Endothelial cell of umbilical vein (primary cell): ENCODE measurements at regions not wholly inside any gene's neighbourhood (a gene's known extent, or its start where the extent isn't known, plus 50 kb on each side); places are given as distances from the start of the nearest gene placed in this dataset.

Experiments used
- BruUV-seq: library from RNA; stranded (reverse); fragments of 400-500 nt; replicated peaks from 2 replicates; lab custom pipeline; 2021; lab: Mats Ljungman, UMichigan
- CTCF ChIA-PET: fragments of 300-600, 350-600 bp; sonication (Branson Sonifier 250); formaldehyde crosslinking; loops from one replicate; lab custom pipeline; 2021; ENCODE audit warnings: antibody characterized with exemption, inconsistent platforms; lab: Charles Lee
- POLR2A ChIA-PET: fragments of 300-600, 350-600 bp; sonication (Branson Sonifier 250); formaldehyde crosslinking; loops from one replicate; lab custom pipeline; 2021; ENCODE audit warnings: antibody characterized with exemption, inconsistent platforms; lab: Charles Lee
- DNase-seq: peaks from one replicate; pipeline ENCODE4 v3.0.0-alpha.2; 2011; ENCODE audit warnings: low read depth, low spot score
- FAIRE-seq: peaks from 2 replicates; lab custom pipeline; 2011; peaks lifted over from hg19 to GRCh38; lab: Jason Lieb, UNC
- H2AFZ ChIP-seq: 2 replicates; pipeline ENCODE4 v1.6.0; 2012; ENCODE audit warnings: low read depth, low read length, control low read depth, inconsistent platforms
- H3K27ac ChIP-seq: 2 replicates; pipeline ENCODE4 v1.5.1; 2011; ENCODE audit warnings: low read depth, mild to moderate bottlenecking, control low read depth, low read length, moderate library complexity; ENCODE audit not compliant: insufficient read depth
- H3K27me3 ChIP-seq, 2 experiments: 2 replicates each; pipeline versions ENCODE4 v1.6.0 to v1.6.1; 2011; ENCODE audit warnings: low read length in 2 of 2, mixed read lengths in 1 of 2; ENCODE audit not compliant: control insufficient read depth in 2 of 2, insufficient read depth in 2 of 2
- H3K36me3 ChIP-seq, 2 experiments: 2 replicates in 1 of 2; 3 replicates in 1 of 2; pipeline ENCODE4 v1.5.1; 2011; ENCODE audit warnings: low read length in 2 of 2, mild to moderate bottlenecking in 1 of 2, moderate library complexity in 1 of 2; ENCODE audit not compliant: control insufficient read depth in 2 of 2, insufficient read depth in 2 of 2; ENCODE audit errors: extremely low read depth in 1 of 2
- H3K4me1 ChIP-seq: 3 replicates; pipeline ENCODE4 v1.5.1; 2011; ENCODE audit warnings: mild to moderate bottlenecking, low read length; ENCODE audit not compliant: control insufficient read depth, insufficient read depth; ENCODE audit errors: extremely low read depth
- H3K4me2 ChIP-seq: 2 replicates; pipeline ENCODE4 v1.6.1; 2011; ENCODE audit warnings: low read length, control low read depth, mixed read lengths; ENCODE audit not compliant: insufficient read depth
- H3K4me3 ChIP-seq, 3 experiments: fragments of 200-600 bp in 1 of 3; sonication (generic), shearing (Covaris generic) in 1 of 3; replicated peaks in 1 of 3; 2 replicates each; pipeline ENCODE4 v1.5.1; 2011 to 2016; ENCODE audit warnings: control low read depth in 3 of 3, low read length in 3 of 3, mild to moderate bottlenecking in 2 of 3, inconsistent platforms in 1 of 3, low read depth in 1 of 3, moderate library complexity in 1 of 3; ENCODE audit not compliant: insufficient read depth in 1 of 3
- H3K79me2 ChIP-seq: 2 replicates; pipeline ENCODE4 v1.6.0; 2012; ENCODE audit warnings: low read length, inconsistent platforms; ENCODE audit not compliant: control insufficient read depth, insufficient read depth
- H3K9ac ChIP-seq: replicated peaks from 2 replicates; pipeline ENCODE3; 2011; ENCODE audit warnings: low read length, control low read depth; ENCODE audit not compliant: insufficient read depth; ENCODE audit errors: extremely low read depth
- H3K9me1 ChIP-seq: replicated peaks from 3 replicates; pipeline ENCODE4 v1.6.0; 2011; ENCODE audit warnings: mild to moderate bottlenecking, low read length; ENCODE audit not compliant: control insufficient read depth, insufficient read depth; ENCODE audit errors: extremely low read depth
- H3K9me3 ChIP-seq: replicated peaks from 2 replicates; pipeline ENCODE4 v1.5.1; 2012; ENCODE audit warnings: low read length, inconsistent platforms; ENCODE audit not compliant: control insufficient read depth, insufficient read depth
- H4K20me1 ChIP-seq: replicated peaks from 2 replicates; pipeline ENCODE3; 2011; ENCODE audit warnings: mild to moderate bottlenecking, low read length; ENCODE audit not compliant: control insufficient read depth, insufficient read depth; ENCODE audit errors: extremely low read depth
- CTCF ChIP-seq, 2 donors: IDR thresholded peaks; 1 replicate in 1 of 2; 2 replicates in 1 of 2; pipeline ENCODE4 v1.5.1; 2011; ENCODE audit warnings: low read length in 2 of 2, mild to moderate bottlenecking in 2 of 2, moderate library complexity in 2 of 2, control low read depth in 1 of 2, inconsistent platforms in 1 of 2, low read depth in 1 of 2; ENCODE audit not compliant: insufficient read depth in 1 of 2; ENCODE audit errors: extremely low read depth in 1 of 2
- EZH2 ChIP-seq: IDR thresholded peaks from 2 replicates; pipeline ENCODE4 v1.6.1; 2012; ENCODE audit warnings: borderline replicate concordance, low read depth, mild to moderate bottlenecking, moderate library complexity, low read length, inconsistent platforms; ENCODE audit not compliant: severe bottlenecking
- FOS ChIP-seq: IDR thresholded peaks from 2 replicates; pipeline ENCODE4 v1.6.1; 2011; ENCODE audit warnings: mild to moderate bottlenecking, low read length, moderate library complexity, borderline replicate concordance; ENCODE audit not compliant: insufficient read depth
- GATA2 ChIP-seq: IDR thresholded peaks from 2 replicates; pipeline ENCODE4 v1.7.0; 2011; ENCODE audit warnings: low read depth, mild to moderate bottlenecking, moderate library complexity, mixed read lengths, low read length; ENCODE audit not compliant: insufficient read length, insufficient read depth
- JUN ChIP-seq: IDR thresholded peaks from 2 replicates; pipeline ENCODE4 v1.6.1; 2011; ENCODE audit warnings: borderline replicate concordance, low read depth; ENCODE audit not compliant: insufficient read length, insufficient read depth
- MAX ChIP-seq: IDR thresholded peaks from 2 replicates; pipeline ENCODE4 v1.6.1; 2011; ENCODE audit not compliant: insufficient read depth, insufficient read length
- MYC ChIP-seq: IDR thresholded peaks from one replicate; pipeline ENCODE4 v1.6.1; 2011; ENCODE audit warnings: mild to moderate bottlenecking, low read depth, low read length
- POLR2A ChIP-seq: IDR thresholded peaks from 2 replicates; pipeline ENCODE4 v1.6.1; 2012; ENCODE audit warnings: low read depth, mild to moderate bottlenecking, control low read depth, low read length
- POLR2AphosphoS5 ChIP-seq: IDR thresholded peaks from 2 replicates; pipeline ENCODE4 v1.6.1; 2012; ENCODE audit warnings: low read depth, mild to moderate bottlenecking, control low read depth, low read length, moderate library complexity; ENCODE audit not compliant: insufficient read depth
- dilution Hi-C: fragments of 300-500 bp; cut with MboI; formaldehyde crosslinking; loops from one replicate; pipeline ENCODE4 v1.15.0; 2019; ENCODE audit warnings: low sequenced_read_pairs; ENCODE audit not compliant: extremely low pct_ligation_motif_present
- intact Hi-C: fragments of 100-400 bp; cut with micrococcal nuclease; formaldehyde crosslinking; loops from one replicate; pipeline ENCODE4 v1.10.0; 2022

GRCh38 chr11:116542406-116542805, 230.4 kb downstream of the BUD13 start:
- Histone ChIP-seq H2AFZ (no peak overlapping the region), H3K27ac (no peak overlapping the region), H3K4me2 (no peak overlapping the region), H3K9me3 (no peaks in the 10 kb centered on the region), H3K4me3 (no peak overlapping the region), H3K79me2 (no peaks in the 10 kb centered on the region), H3K9ac (no peak overlapping the region), H3K9me1 (no peaks in the 10 kb centered on the region), H3K4me1 (no peaks in the 10 kb centered on the region), H3K27me3 (peaks cover 0 to 7% of the 10 kb centered on the region in 2 experiments), H4K20me1 (no peaks in the 10 kb centered on the region), H3K36me3 (no peaks in the 10 kb centered on the region)
- no peak for TF ChIP-seq FOS
- TF ChIP-seq POLR2A, result no peak
- no peak for TF ChIP-seq JUN
- TF ChIP-seq EZH2, result no peak
- no peak for TF ChIP-seq GATA2
- TF ChIP-seq CTCF (IDR thresholded peaks at IDR 0.05; ENCODE audit: extremely low read depth in 1 of 2, insufficient read depth in 1 of 2, low read depth in 1 of 2, low read length in 2 of 2), result no peak
- TF ChIP-seq MAX, result no peak
- TF ChIP-seq POLR2AphosphoS5, result no peak
- no peak for TF ChIP-seq MYC
- intact Hi-C loops (no loop called here), dilution Hi-C loops (no loop called here)
- ChIA-PET POLR2A (no interaction called here), CTCF (no interaction called here)
- no TSS peak for BruUV-seq
- FAIRE-seq (no peak), DNase-seq (no peak)
